Endodermal cell (in vitro differentiated cells): ENCODE measurements at regions not wholly inside any gene's neighbourhood (a gene's known extent, or its start where the extent isn't known, plus 50 kb on each side); places are given as distances from the start of the nearest gene placed in this dataset.
A peak's percentile ranks its signal among the peaks of the same experiment; 100 is the strongest.

Experiments used
- DNase-seq: peaks from one replicate; pipeline ENCODE4 v3.0.0-alpha.2; 2017
- H3K27ac ChIP-seq: 2 replicates; pipeline ENCODE4 v1.5.1; 2013; ENCODE audit warnings: mild to moderate bottlenecking, low read depth, low read length, moderate library complexity
- H3K27me3 ChIP-seq: 2 replicates; pipeline ENCODE4 v1.6.1; 2013; ENCODE audit warnings: mild to moderate bottlenecking, low read length, moderate library complexity; ENCODE audit not compliant: insufficient read depth, control insufficient read depth, poor library complexity, severe bottlenecking
- H3K36me3 ChIP-seq: 2 replicates; pipeline ENCODE4 v1.7.0; 2013; ENCODE audit warnings: mild to moderate bottlenecking, low read length, moderate library complexity; ENCODE audit not compliant: control insufficient read depth, insufficient read depth
- H3K4me1 ChIP-seq: one replicate; pipeline ENCODE4 v1.7.0; 2013; ENCODE audit warnings: low read length; ENCODE audit not compliant: control insufficient read depth, insufficient read depth
- H3K4me3 ChIP-seq: 2 replicates; pipeline ENCODE4 v1.5.1; 2013; ENCODE audit warnings: mild to moderate bottlenecking, low read length, moderate library complexity
- H3K9ac ChIP-seq: 2 replicates; pipeline ENCODE4 v1.6.1; 2013; ENCODE audit warnings: mild to moderate bottlenecking, low read length, moderate library complexity; ENCODE audit not compliant: poor library complexity, severe bottlenecking; ENCODE audit errors: extremely low read depth
- H3K9me3 ChIP-seq: 2 replicates; pipeline ENCODE4 v1.6.1; 2013; ENCODE audit warnings: mild to moderate bottlenecking, low read length, moderate library complexity; ENCODE audit not compliant: control insufficient read depth
- H3K27ac Mint-ChIP-seq: 2 replicates; pipeline ENCODE4 v1.8.0; 2020; ENCODE audit warnings: mixed read lengths
- H3K27me3 Mint-ChIP-seq: 2 replicates; pipeline ENCODE4 v1.8.0; 2021; ENCODE audit warnings: mild to moderate bottlenecking, mixed read lengths; ENCODE audit not compliant: insufficient read depth
- H3K36me3 Mint-ChIP-seq: 2 replicates; pipeline ENCODE4 v1.8.0; 2020; ENCODE audit warnings: low read depth, mixed read lengths
- H3K4me1 Mint-ChIP-seq: 2 replicates; pipeline ENCODE4 v1.8.0; 2020; ENCODE audit warnings: mixed read lengths
- H3K4me3 Mint-ChIP-seq: 2 replicates; pipeline ENCODE4 v1.8.0; 2020; ENCODE audit warnings: mild to moderate bottlenecking, moderate library complexity, mixed read lengths
- H3K9me3 Mint-ChIP-seq: 2 replicates; pipeline ENCODE4 v1.8.0; 2020; ENCODE audit warnings: mild to moderate bottlenecking, mixed read lengths
- WGBS, 2 experiments: methylation state at CpG; one replicate each; pipeline versions ENCODE4 v1.1.5 to v1.1.7; 2013; ENCODE audit warnings: missing lambda C conversion rate in 2 of 2, mixed read lengths in 1 of 2; ENCODE audit not compliant: insufficient coverage in 1 of 2, insufficient read length in 1 of 2; 5-methylcytosine and 5-hydroxymethylcytosine counted together
- TF ChIP-seq, protein P1 (sequence below): fragments of 200-600 bp; sonication (generic); conservative IDR thresholded peaks from 2 replicates; pipeline ENCODE4 v1.5.0; 2021; ENCODE audit warnings: antibody characterized with exemption, mild to moderate bottlenecking

DNA sequence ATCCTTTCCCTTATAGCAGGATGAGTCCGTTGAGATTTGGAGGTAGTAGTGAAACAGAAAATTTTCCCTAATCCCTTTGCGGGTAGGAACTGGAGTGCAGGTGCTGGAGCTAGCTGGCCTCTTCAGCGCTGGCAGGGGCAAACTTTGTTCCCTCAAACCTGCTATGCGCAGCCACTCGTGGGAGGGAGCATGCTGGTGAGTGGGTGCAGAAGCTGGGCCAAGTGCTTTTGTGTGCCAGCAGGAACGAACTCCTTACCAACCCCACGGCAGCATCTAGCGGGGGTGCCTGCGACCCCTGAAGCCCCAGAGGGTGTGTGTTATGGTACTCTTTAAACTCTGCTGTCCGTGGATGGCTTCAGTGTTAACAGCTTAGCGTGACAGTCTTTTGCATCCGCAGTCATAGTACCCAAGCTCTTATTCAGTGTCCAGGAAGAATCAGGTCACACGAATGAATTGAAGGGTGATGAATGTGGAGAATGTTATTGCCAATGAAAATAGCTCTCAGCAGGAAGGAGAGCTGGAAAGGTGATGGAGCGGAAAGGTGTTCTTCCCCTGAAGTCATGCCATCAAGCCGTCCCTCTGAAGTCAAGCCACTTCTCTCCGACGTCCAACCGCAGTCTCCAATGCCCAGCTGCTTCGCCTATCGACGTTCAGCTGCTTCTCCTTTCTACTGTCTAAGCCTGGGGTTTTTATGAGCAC is 1445.1 kb upstream of the CDH9 start:
- H3K4me1 ChIP-seq, result no peaks in the 10 kb centered on the region
- H3K27me3 Mint-ChIP-seq, result no peaks in the 10 kb centered on the region
- no peak overlapping the region for H3K27ac Mint-ChIP-seq
- WGBS, 2 experiments, result 83 to 92% methylated on average over 4 to 20 of the region's 21 CpGs
- H3K36me3 ChIP-seq, result no peaks in the 10 kb centered on the region
- H3K9ac ChIP-seq, result no peak overlapping the region
- H3K27ac ChIP-seq, result no peak overlapping the region
- DNase-seq, result no peak
- no peak overlapping the region for H3K4me3 ChIP-seq
- no peaks in the 10 kb centered on the region for H3K36me3 Mint-ChIP-seq
- H3K4me1 Mint-ChIP-seq, result peaks cover 1% of the 10 kb centered on the region
- H3K4me3 Mint-ChIP-seq, result no peak overlapping the region
- no peaks in the 10 kb centered on the region for H3K9me3 ChIP-seq
- H3K27me3 ChIP-seq, result no peaks in the 10 kb centered on the region
- TF ChIP-seq, protein P1, sequence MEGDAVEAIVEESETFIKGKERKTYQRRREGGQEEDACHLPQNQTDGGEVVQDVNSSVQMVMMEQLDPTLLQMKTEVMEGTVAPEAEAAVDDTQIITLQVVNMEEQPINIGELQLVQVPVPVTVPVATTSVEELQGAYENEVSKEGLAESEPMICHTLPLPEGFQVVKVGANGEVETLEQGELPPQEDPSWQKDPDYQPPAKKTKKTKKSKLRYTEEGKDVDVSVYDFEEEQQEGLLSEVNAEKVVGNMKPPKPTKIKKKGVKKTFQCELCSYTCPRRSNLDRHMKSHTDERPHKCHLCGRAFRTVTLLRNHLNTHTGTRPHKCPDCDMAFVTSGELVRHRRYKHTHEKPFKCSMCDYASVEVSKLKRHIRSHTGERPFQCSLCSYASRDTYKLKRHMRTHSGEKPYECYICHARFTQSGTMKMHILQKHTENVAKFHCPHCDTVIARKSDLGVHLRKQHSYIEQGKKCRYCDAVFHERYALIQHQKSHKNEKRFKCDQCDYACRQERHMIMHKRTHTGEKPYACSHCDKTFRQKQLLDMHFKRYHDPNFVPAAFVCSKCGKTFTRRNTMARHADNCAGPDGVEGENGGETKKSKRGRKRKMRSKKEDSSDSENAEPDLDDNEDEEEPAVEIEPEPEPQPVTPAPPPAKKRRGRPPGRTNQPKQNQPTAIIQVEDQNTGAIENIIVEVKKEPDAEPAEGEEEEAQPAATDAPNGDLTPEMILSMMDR, result no peak
- no peaks in the 10 kb centered on the region for H3K9me3 Mint-ChIP-seq

DNA sequence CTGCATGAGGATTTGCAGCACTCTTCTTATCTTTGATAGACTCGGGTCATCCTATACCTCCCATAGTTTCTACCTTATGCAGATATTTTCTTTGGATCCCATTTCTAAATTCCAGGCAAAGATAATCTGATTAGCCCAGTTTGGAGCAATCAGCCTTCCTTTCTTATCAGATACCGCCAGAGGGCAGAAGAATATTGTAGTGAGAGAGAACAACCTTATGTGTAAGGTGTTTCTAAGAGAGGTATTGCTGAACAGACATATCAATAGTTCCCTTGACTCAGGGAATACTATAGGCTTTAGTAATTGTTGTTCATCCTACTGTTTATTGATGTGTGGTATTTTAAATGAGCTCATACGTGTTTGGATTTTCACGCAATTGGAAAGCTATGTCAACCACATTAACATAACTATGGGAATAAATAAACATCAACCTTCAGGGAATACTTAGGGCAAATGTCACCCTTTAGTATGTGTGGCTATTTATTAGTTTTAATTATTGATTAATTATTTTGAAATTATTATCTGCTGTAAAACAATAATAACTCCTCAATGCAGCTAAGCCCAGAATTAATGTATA is 1435.2 kb upstream of the CDH9 start:
- H3K27me3 Mint-ChIP-seq, result no peaks in the 10 kb centered on the region
- no peaks in the 10 kb centered on the region for H3K9me3 Mint-ChIP-seq
- H3K4me3 ChIP-seq, result no peak overlapping the region
- H3K27ac Mint-ChIP-seq, result no peak overlapping the region
- H3K36me3 Mint-ChIP-seq, result no peaks in the 10 kb centered on the region
- TF ChIP-seq, protein P1, result peak; percentile 68
- 70% methylated on average over 2 of the region's 4 CpGs; no CpG with 5 or more reads in 1 of the 2 experiments for WGBS, 2 experiments
- DNase-seq, result no peak
- peaks cover 19% of the 10 kb centered on the region for H3K27me3 ChIP-seq
- H3K9ac ChIP-seq, result no peak overlapping the region
- no peaks in the 10 kb centered on the region for H3K9me3 ChIP-seq
- peaks cover 7% of the 10 kb centered on the region for H3K4me1 ChIP-seq
- no peak overlapping the region for H3K4me3 Mint-ChIP-seq
- H3K36me3 ChIP-seq, result no peaks in the 10 kb centered on the region
- no peak overlapping the region for H3K27ac ChIP-seq
- peaks cover 20% of the 10 kb centered on the region for H3K4me1 Mint-ChIP-seq

DNA sequence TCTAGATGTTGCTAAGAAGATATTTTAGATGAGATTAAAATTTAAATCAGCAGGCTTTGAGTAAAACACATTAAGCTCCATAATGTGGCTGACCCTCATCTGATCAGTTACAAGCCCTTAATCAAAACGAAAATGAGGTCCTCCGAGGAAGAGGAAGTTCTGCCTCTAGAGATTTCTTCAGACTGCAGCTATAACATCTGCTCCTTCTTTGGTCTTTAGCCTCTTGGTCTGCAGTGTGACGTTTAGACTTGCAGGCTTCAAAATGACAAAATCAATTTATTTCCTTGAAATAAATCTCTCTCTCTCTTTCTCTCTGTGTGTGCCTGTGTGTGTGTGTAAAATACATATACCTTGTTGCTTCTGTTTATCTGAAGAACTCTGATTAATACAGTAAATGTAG is 1429.8 kb upstream of the CDH9 start:
- no peak overlapping the region for H3K27ac ChIP-seq
- Mint-ChIP-seq H3K27me3 (peaks cover 4% of the 10 kb centered on the region), H3K4me1 (no peaks in the 10 kb centered on the region), H3K27ac (no peak overlapping the region), H3K9me3 (no peaks in the 10 kb centered on the region), H3K36me3 (no peaks in the 10 kb centered on the region), H3K4me3 (no peak overlapping the region)
- TF ChIP-seq, protein P1, result no peak
- peaks cover 9% of the 10 kb centered on the region for H3K27me3 ChIP-seq
- no peaks in the 10 kb centered on the region for H3K9me3 ChIP-seq
- DNase-seq, result no peak
- 81 to 87% methylated on average over 2 to 3 of the region's 3 CpGs for WGBS, 2 experiments
- H3K4me1 ChIP-seq, result no peaks in the 10 kb centered on the region
- no peak overlapping the region for H3K4me3 ChIP-seq
- H3K36me3 ChIP-seq, result no peaks in the 10 kb centered on the region
- no peak overlapping the region for H3K9ac ChIP-seq
